ENCODE measurements at regions not wholly inside any gene's neighbourhood (a gene's known extent, or its start where the extent isn't known, plus 50 kb on each side); places are given as distances from the start of the nearest gene placed in this dataset.
A peak's percentile ranks its signal among the peaks of the same experiment; 100 is the strongest.

GRCh38 chr15:46552316-46552715 lies 917.5 kb downstream of the SQOR start:
- H3K4me3 ChIP-seq (ENCODE audit: low read length) = no peak overlapping the region
- DNase-seq (ENCODE audit: low read depth, low spot score) = no peak

- DNase-seq (ENCODE audit: low read depth, low spot score) = no peak
Observed at GRCh38 chr15:46555547-46555946, 920.7 kb downstream of the SQOR start.

GRCh38 chr15:46556010-46556409 lies 921.2 kb downstream of the SQOR start:
- H3K4me3 ChIP-seq (ENCODE audit: low read length) = no peak overlapping the region
- no peak for DNase-seq (ENCODE audit: low read depth, low spot score)

More at GRCh38 chr15:46555547-46555946, 920.7 kb downstream of the SQOR start:
- H3K4me3 ChIP-seq (ENCODE audit: low read length) = no peak overlapping the region

DNA sequence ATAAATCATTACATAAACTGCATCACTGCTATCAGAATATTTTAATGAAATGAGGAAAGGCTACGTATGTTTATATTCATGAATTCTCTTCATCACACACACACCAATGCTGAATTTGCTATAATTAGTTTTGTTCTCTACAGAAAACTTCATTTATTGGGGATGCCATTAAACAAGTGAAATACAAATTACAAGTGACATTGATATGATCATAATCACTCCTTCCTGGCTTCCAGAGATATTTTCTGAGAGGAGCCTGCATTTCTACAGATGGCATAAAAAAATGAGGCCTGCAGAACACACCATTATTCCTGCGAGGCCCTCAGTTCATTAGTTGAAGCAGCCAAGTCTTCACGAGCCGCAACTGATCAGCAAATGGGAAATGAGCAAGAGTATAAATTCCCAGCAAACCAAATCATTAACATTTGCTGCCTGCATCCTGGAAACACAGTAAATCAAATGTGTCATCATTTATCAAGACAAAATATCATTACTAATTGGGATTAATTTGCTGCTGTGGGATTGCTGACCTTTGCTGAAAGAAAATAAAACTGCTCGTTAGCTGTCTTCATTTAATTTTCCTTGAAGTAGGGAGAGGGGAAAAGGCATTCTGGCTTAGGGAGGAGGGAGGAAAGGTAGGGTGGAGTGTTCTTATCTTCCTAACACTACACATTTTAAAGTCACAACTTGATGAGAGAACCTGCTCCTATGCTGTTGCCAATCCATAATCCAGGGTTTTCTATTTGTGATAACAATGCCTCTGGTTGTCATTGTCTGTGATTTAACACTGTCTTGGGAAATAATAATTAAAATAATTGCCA lies 921.9 kb downstream of the SQOR start:
- DNase-seq (ENCODE audit: low read depth, low spot score) = no peak
- H3K4me3 ChIP-seq (ENCODE audit: low read length) = no peak overlapping the region

DNA sequence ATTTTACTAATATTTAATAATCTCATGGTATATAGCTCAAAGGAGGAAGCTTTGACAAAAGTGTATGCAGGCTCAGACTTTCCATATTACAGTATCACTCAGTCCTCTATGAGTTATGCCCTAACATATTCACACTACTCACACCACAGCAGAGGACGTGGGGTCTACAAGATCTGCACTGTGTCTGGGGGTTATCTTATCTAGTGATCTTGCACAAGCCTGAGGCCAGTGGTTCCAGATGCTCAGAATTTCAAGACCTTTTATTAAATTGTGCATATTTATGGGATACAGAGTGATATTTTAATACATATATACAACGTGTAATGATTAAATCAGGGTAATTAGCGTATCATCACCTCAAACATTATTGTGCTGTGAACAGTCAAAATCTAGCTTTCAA lies 933.1 kb downstream of the SQOR start:
- no peak overlapping the region for H3K4me3 ChIP-seq (ENCODE audit: low read length)
- no peak for DNase-seq (ENCODE audit: low read depth, low spot score)

DNA sequence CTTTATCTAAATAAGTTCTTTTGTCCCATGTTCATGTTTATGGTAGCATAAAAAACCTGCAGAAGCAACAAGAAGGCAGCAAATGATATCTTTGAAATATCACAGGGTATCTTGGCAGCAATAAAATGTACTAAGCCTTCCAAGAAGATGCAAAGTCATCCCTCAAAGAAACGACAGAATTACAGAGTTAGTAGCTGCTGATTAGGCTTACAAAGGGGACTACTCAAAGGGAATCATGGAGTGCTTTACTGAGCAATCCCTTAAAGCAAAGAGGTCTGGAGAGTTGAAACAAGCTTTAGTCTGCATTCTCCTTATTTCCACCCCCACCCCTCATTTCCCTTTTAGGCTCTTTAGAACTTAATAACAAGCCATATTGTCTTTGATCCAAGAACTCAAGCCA lies 935.0 kb downstream of the SQOR start:
- no peak overlapping the region for H3K4me3 ChIP-seq (ENCODE audit: low read length)
- no peak for DNase-seq (ENCODE audit: low read depth, low spot score)

DNA sequence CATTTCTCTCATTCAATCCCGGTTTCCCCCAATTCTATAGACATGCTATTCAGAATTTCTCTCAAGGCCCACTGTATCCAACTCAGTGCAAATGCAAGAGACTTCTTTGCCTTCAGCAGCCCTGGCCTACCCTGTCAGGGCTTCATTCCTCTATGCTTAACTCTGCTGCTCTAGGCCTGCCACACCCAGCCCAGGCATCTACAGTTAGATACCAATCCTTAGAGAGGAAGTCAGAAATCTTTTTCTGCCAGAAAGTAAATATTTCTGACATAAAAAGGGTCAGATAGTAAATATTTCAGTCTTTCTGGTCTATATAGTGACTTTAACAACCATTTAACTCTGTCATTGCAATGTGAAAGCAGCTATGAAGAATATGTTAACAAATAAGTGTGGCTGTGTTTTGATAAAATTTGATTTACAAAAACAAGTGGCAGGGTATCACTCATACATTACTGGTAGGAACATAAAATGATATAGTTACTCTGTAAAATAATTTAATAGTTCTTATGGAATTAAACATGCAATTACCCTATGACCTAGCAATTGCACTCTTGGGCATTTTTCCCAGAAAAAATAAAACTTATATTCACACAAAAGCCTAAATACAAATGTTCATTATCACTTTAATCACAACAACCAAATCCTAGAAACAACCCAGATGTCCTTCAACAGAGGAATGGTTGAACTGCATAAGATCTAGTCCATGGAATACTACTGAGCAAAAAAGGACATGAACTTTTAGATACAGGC lies 942.0 kb downstream of the SQOR start:
- H3K4me3 ChIP-seq (ENCODE audit: low read length) = no peak overlapping the region
- no peak for DNase-seq (ENCODE audit: low read depth, low spot score)

DNA sequence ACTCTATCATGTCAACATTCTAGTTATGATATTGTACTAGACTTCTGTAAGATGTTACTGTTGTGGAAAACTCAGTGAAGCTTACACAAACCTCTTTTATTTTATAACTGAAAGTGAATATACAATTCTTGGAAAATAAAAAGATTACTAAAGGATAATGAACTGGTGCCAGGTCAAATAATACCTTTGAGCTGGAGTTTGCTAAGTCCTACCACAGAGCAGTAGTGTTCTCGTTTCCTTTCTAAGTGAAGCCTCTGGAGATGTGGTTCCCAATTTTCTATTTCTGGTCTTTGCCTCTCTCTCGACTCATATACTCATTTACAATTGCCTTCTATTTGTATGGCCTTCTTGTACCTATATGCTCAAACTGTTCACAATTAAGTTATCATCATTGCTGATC lies 942.9 kb downstream of the SQOR start:
- no peak for DNase-seq (ENCODE audit: low read depth, low spot score)
- H3K4me3 ChIP-seq (ENCODE audit: low read length) = no peak overlapping the region

GRCh38 chr15:46580487-46580886 lies 945.7 kb downstream of the SQOR start:
- DNase-seq (ENCODE audit: low read depth, low spot score) = no peak

GRCh38 chr15:46580924-46581323 lies 946.1 kb downstream of the SQOR start:
- DNase-seq (ENCODE audit: low read depth, low spot score) = no peak
- H3K4me3 ChIP-seq (ENCODE audit: low read length) = no peak overlapping the region

More at GRCh38 chr15:46580487-46580886, 945.7 kb downstream of the SQOR start:
- H3K4me3 ChIP-seq (ENCODE audit: low read length) = no peak overlapping the region

- no peak overlapping the region for H3K4me3 ChIP-seq (ENCODE audit: low read length)
- DNase-seq (ENCODE audit: low read depth, low spot score) = no peak
Observed at GRCh38 chr15:46589088-46589487, 954.3 kb downstream of the SQOR start.

DNA sequence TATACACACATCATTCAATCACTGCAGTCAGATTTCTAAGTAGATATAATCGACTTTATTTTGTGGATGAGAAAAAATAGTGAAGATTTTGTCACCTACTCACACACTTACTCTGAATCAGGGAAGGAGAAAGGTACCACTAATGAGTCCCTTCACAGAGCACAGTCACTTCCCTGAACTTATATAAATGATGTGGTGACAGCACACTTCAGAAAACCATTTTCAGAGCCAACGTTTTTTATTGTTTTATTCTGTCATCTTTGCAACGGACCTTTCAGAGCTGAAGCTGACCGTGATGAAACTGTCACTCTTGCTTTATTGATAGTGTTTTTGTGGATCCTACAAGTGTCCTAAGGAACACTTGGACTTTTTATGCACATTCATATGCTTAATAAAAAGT lies 956.6 kb downstream of the SQOR start:
- DNase-seq (ENCODE audit: low read depth, low spot score) = no peak
- no peak overlapping the region for H3K4me3 ChIP-seq (ENCODE audit: low read length)

DNA sequence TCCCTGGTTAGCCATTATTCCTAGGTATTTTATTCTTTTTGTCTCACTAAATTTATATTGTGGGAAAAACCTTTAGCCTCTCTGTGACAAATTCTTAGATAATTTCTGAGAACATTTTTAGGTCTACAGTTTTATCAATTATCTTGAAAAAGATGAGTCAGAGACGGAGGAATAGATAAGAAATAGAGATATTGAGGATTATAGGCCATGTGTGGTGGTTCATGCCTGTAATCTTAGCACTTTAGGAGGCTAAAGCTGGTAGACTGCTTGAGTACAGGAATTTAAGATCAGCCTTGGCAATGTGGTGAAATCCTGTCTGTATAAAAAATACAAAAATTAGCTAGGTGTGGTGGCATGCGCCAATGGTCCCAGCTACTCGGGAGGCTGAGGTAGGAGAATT lies 960.2 kb downstream of the SQOR start:
- H3K4me3 ChIP-seq (ENCODE audit: low read length) = no peak overlapping the region
- no peak for DNase-seq (ENCODE audit: low read depth, low spot score)

GRCh38 chr15:46607077-46607476 lies 972.2 kb downstream of the SQOR start:
- H3K4me3 ChIP-seq (ENCODE audit: low read length) = no peak overlapping the region
- no peak for DNase-seq (ENCODE audit: low read depth, low spot score)

- DNase-seq (ENCODE audit: low read depth, low spot score) = no peak
Observed at GRCh38 chr15:46616033-46616432, 981.2 kb downstream of the SQOR start.

GRCh38 chr15:46617507-46617906 lies 982.7 kb downstream of the SQOR start:
- H3K4me3 ChIP-seq (ENCODE audit: low read length) = no peak overlapping the region
- DNase-seq (ENCODE audit: low read depth, low spot score) = no peak

More at GRCh38 chr15:46616033-46616432, 981.2 kb downstream of the SQOR start:
- H3K4me3 ChIP-seq (ENCODE audit: low read length) = no peak overlapping the region

GRCh38 chr15:46618984-46619383 lies 984.2 kb downstream of the SQOR start:
- DNase-seq (ENCODE audit: low read depth, low spot score) = peak; percentile 2
- H3K4me3 ChIP-seq (ENCODE audit: low read length) = no peak overlapping the region

DNA sequence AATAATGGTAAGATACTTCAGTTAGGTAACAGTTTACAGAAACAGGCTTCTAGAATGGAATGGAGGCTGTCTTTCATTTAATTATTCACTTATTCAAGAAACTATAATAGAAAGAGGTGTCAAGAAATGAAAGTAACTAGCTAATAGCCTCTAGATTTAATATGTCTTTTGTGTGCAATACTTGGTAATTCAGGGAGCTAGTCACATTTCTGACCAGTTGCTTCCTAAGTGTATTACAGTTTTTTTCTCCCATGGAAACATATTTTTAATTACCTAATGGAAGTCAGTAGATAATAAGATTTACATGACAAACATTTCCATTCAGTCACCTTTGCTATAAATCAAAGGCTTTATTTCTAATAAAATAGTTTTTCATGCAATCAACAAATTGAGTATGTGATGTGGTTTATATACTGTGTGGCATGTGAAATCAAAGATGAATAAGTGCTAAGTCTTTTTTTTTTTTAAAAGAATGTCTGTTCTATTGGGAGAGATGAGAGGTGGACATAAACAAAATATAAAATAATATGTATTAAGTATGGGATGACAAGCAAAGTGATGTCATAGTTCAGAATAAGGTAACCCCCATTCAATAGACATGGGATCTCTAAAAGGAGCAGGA lies 985.7 kb downstream of the SQOR start:
- DNase-seq (ENCODE audit: low read depth, low spot score) = no peak
- H3K4me3 ChIP-seq (ENCODE audit: low read length) = no peak overlapping the region

DNA sequence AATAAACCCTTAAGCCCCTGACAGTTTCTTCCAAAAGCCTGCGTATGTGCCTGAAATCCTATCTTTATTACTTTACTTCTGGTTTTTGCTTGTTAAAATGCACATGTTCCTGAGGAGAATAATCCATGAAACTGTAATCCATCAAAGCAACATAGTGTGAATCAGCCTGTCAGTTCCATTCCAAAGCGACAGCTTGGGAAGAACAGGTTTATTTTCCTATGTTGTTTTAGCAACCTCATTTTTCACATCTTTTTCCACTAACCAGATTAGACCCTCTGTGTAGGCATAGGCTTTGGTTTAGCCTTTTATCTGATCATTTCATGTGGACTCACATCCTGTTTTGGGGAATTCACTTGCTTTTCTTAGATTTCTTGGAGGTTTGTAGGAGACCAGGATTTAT lies 988.0 kb downstream of the SQOR start:
- H3K4me3 ChIP-seq (ENCODE audit: low read length) = no peak overlapping the region
- DNase-seq (ENCODE audit: low read depth, low spot score) = no peak

DNA sequence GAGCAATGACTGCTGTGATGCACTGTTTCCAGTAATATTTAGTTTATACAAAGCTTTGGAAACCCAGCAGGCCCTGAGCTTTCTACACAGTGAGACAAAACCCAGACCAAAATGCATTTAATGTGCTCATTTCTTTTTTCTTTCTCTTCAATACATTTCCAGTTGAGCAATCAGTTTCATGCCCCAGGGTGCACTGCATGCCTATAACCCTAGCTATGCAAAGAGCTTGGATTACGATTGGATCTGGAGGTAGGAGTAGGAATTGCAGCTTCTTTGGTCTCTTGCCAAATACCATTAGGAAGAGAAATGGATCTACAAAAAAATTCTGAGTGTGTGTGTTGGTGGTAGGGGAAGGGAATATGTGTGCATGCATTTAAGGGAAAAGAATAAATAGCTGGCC lies 1001.4 kb downstream of the SQOR start:
- H3K4me3 ChIP-seq (ENCODE audit: low read length) = no peak overlapping the region
- no peak for DNase-seq (ENCODE audit: low read depth, low spot score)

All from Jurkat, Clone E6-1 (cell line).